GM12865 (cell line): ENCODE measurements at regions not wholly inside any gene's neighbourhood (a gene's known extent, or its start where the extent isn't known, plus 50 kb on each side); places are given as distances from the start of the nearest gene placed in this dataset.

Experiments
- DNase-seq: peaks from one replicate; pipeline ENCODE4 v3.0.0; 2010; ENCODE audit warnings: low read depth
- H3K4me3 ChIP-seq: 2 replicates; pipeline ENCODE4 v1.5.1; 2011; ENCODE audit warnings: mild to moderate bottlenecking, low read depth, low read length, control low read depth
- TF ChIP-seq, protein P1 (sequence below): IDR thresholded peaks from 2 replicates; pipeline ENCODE4 v1.5.1; 2011; ENCODE audit warnings: low read length, control low read depth, low read depth, inconsistent platforms; ENCODE audit not compliant: insufficient read depth; ENCODE audit errors: missing control alignments

DNA sequence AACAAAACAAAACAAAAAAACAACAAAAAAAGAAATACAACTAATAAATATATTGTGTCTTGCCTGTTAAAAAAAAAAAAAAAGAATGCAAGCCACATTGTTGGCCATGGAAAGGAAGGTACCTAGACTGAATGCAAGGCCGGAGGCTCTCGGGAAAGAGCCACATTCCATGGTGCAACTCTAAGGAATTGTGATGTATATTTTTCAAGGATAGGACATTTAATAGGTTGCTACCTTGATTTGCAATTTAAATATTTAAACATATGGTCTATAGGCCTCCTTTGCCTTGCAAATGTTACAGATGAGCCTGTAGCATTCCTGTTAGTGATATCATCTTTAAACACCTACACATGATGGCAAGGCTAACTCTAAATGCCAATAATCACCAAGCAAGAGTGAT lies 650.9 kb downstream of the TOX3 start:
- H3K4me3 ChIP-seq = no peak overlapping the region
- DNase-seq = no peak
- TF ChIP-seq, protein P1, sequence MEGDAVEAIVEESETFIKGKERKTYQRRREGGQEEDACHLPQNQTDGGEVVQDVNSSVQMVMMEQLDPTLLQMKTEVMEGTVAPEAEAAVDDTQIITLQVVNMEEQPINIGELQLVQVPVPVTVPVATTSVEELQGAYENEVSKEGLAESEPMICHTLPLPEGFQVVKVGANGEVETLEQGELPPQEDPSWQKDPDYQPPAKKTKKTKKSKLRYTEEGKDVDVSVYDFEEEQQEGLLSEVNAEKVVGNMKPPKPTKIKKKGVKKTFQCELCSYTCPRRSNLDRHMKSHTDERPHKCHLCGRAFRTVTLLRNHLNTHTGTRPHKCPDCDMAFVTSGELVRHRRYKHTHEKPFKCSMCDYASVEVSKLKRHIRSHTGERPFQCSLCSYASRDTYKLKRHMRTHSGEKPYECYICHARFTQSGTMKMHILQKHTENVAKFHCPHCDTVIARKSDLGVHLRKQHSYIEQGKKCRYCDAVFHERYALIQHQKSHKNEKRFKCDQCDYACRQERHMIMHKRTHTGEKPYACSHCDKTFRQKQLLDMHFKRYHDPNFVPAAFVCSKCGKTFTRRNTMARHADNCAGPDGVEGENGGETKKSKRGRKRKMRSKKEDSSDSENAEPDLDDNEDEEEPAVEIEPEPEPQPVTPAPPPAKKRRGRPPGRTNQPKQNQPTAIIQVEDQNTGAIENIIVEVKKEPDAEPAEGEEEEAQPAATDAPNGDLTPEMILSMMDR = no peak

DNA sequence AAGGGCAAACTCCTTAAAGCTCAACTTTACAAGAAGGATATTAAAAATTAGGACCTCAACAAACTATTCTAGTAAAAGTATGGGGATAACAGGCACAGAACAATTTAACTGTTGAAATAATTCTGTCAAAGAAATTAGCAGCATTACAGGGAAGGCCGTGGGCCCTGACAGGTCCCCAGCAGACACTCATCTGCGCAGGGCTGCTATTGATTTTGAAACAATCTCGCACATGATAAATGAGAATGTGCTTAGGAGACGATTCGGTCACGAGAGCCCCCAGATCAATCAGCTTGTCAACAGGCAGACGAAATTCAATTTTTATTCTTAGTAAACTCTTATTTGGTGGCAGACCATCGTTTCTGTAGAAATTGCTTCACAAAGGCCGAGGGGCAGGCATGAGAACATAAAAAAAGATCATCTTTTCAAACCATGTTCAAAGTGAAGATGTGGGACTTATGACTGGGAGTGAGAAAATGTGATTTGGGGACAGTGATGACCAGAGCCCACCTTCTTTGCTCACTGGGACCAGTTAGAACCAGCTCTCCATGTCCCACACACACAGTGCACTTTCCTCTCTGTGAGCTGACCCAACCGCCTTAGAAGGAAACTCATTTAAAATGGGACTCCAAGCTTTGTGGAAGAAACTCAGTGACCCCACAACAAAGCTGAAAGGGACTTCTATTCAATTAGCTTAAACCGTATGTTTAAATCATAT lies 654.5 kb downstream of the TOX3 start:
- no peak for DNase-seq
- H3K4me3 ChIP-seq = no peak overlapping the region
- TF ChIP-seq, protein P1 = no peak

DNA sequence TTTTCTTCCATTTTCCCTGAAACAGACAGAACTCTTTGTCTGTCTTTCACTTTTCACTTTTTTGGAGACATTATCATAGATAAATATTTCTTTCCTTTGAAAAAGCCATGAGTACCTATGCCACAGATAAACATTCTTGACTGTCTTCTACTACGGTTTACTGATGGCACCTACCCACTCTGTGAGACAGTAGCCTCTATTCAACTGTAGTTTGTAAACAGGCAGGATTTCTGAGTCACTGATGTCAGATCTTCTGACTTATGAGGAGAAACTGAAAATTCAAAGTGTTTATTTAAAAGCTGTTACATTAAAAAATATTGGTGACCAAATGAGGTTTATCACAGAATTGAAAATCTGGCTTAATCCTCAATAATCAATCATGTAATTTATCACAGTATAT lies 658.4 kb downstream of the TOX3 start:
- TF ChIP-seq, protein P1 = no peak
- DNase-seq = no peak
- H3K4me3 ChIP-seq = no peak overlapping the region

DNA sequence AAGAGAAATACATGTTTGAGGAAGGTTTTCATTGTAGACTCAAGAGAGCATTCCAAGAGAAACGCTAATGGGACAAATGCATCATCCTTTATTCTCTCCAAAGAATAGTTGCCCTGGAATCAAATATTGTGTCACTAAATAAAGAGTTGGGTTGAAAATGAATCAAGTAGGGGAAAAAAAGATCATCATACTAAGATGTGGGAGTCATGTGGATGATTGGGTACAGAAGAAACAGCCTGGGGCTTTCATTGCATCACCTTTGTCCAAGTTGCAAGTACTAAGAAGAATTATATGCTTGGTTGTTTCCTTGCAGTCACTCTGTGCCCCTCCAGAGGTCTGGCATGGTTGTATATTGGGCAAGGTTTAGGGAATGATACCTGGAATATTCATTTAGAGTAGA lies 658.9 kb downstream of the TOX3 start:
- H3K4me3 ChIP-seq = no peak overlapping the region
- no peak for DNase-seq
- TF ChIP-seq, protein P1 = no peak

DNA sequence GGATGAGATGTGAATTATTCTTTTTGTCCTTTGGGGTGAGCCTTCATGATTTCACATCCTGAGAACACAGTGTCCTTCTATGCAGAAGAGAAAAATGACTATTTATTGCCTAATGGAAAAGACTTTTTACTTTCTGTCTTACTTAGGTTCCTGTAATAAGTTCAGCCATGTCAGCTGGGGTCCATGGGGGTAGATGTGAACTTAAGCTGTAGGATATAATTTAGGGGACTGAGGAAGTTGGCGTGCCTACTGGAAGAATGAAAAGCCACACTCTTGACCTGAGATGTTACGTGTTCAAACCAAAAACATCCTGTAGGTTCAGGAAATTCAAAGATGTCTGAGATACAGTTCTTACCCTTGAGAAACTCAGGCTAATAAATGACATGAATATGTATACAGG lies 660.5 kb downstream of the TOX3 start:
- TF ChIP-seq, protein P1 = no peak
- no peak overlapping the region for H3K4me3 ChIP-seq
- DNase-seq = no peak

DNA sequence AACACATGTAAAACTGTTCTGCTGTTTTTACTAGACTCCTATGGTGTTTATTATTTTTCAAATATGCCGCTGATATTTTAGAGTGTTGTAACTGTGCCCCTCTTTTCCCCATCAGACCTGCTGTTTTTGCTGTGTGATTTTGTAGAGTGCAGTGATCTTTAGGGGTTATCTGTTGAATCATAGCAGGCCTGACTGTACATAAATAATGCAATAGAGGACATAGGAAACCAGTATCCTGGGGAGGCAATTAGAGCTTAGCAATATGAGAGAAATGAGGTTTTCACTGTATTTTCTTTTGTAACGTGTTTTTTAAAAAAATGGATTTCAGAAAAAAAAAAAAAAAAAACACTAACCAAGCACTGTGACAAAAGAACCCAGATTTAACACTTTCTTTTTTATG lies 662.2 kb downstream of the TOX3 start:
- H3K4me3 ChIP-seq = no peak overlapping the region
- TF ChIP-seq, protein P1 = no peak
- no peak for DNase-seq

DNA sequence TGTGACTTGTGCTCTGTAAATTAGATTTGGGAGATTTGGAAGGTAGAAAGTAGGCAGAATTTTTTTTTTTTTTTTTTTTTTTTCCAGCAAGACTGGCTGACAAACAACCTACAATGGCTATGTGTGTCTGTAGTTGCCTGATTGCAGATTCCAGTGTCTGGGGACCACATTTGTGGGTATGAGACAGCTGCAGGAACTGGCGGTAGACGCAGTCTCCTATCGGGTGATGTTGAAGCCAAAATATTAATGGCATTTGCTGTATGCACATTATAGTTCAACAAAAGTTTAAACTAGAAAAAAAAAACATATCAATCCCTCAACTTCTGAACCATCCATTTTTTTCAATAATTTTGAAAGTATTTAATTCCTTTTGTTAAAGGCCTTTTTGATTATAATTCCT lies 665.2 kb downstream of the TOX3 start:
- TF ChIP-seq, protein P1 = no peak
- DNase-seq = no peak
- H3K4me3 ChIP-seq = no peak overlapping the region
